Right forelimb (tissue), 1 donor: ENCODE measurements at regions not wholly inside any gene's neighbourhood (a gene's known extent, or its start where the extent isn't known, plus 50 kb on each side); places are given as distances from the start of the nearest gene placed in this dataset.

Experiments
- DNase-seq: peaks from one replicate; pipeline ENCODE4 v3.0.0-alpha.2; 2018

DNA sequence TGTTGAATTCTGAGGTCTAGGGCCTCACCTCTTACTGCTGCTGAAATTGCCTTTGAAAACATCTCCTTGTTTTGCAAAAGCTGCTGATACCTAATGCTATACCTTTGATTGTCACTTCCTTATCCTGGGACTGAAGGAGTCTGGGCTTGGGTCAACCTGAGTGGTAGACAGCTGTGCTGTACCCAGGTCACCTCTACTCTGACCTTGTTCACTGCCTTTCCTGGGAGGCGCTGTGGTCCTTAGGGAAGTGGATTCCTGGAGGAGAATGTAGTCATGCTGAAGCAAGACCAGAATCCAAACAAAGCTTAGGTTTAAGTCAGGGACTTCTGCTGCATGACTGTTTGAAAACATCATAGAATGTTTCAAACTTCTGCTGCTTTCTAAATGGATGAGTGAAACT is 191.4 kb downstream of the SNAPC1 start:
- no peak for DNase-seq

DNA sequence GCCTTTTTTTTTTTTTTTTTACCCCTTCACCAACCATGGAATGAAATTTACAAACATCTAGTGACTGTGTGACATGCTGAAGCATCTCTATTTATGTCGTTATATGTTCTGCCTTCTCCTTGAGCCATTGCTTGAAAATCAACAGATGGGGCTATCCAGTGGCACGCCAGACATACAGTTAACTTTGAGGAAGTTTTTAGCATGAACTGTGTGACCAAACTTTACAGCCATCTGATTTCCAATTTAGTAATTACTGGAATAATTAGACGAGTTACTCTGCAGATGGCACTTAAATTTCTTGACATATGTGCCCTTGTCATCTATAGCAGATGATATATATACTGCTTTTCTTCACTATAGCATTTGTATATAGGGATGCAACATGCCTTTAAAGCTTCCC is 192.1 kb downstream of the SNAPC1 start:
- DNase-seq, result no peak

GRCh38 chr14:61956517-61956916 is 194.3 kb downstream of the SNAPC1 start:
- no peak for DNase-seq

GRCh38 chr14:61959348-61959747 is 197.1 kb downstream of the SNAPC1 start:
- no peak for DNase-seq

DNA sequence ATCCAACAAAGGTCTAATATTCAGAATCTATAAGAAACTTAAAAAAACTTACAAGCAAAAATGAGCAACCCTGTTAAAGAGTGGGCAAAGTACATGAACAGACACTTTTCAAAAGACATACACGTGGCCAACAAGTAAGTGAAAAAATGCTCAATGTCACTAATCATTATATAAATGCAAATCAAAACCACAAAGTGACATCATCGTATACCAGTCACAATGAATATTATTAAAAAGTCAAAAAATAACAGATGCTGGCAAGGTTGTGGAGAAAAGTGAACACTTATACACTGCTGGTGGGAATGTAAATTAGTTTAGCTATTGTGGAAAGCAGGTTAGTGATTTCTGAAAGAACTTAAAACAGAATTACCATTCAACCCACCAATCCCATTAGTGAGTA is 199.1 kb downstream of the SNAPC1 start:
- no peak for DNase-seq

- no peak for DNase-seq
These were observed 201.7 kb downstream of the SNAPC1 start for GRCh38 chr14:61963926-61964325.

GRCh38 chr14:61965030-61965745 is 203.0 kb downstream of the SNAPC1 start:
- DNase-seq, result no peak

GRCh38 chr14:61968207-61968606 is 206.0 kb downstream of the SNAPC1 start:
- DNase-seq, result no peak

DNA sequence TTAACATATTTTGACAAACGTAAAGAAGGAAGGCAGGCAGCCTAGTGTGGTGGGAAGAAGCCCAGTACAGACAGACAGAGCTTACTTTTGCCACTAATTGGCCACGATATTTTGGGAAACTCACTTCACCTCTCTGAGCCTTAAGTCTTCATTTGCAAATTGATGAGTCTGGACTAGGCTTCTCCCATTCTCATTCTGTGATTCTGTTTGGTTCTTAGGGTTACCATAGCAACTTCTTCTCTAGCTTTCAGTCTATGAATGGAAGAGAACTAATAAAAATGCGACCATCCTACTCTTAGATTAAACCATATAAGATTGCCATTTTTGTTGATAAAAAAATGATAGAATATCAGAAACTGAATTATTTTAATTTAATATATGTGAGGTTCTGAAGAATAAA is 210.5 kb downstream of the SNAPC1 start:
- no peak for DNase-seq

DNA sequence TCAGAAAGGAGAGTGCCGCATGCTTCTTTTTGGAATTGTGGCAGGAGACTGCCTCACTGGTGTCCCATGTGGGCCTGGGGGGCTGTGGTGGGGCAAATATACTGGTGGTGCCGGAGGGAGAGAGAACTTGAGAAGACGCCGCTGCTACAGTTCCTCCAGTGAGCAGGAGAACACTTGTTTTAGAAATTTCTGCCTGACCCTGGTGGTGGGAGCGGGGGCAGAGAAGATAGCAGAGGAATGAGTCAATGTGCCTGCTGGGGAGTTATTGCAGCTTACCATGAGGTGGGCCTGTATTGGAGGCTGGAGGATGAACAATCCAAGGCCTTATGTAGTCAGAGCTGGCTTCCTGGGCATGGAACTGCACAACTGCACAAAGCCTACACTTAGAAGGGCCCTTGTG is 211.8 kb downstream of the SNAPC1 start:
- no peak for DNase-seq

- DNase-seq, result no peak
These were observed 215.0 kb downstream of the SNAPC1 start for GRCh38 chr14:61977217-61977616.

- no peak for DNase-seq
These were observed 226.0 kb downstream of the SNAPC1 start for GRCh38 chr14:61988240-61988639.

GRCh38 chr14:61992139-61992538 is 229.9 kb downstream of the SNAPC1 start:
- no peak for DNase-seq

GRCh38 chr14:61992926-61993325 is 230.7 kb downstream of the SNAPC1 start:
- DNase-seq, result no peak

GRCh38 chr14:61994589-61994988 is 232.4 kb downstream of the SNAPC1 start:
- no peak for DNase-seq

GRCh38 chr14:61996753-61997152 is 234.5 kb downstream of the SNAPC1 start:
- DNase-seq, result no peak

- no peak for DNase-seq
These were observed 234.9 kb downstream of the SNAPC1 start for GRCh38 chr14:61997161-61997560.

DNA sequence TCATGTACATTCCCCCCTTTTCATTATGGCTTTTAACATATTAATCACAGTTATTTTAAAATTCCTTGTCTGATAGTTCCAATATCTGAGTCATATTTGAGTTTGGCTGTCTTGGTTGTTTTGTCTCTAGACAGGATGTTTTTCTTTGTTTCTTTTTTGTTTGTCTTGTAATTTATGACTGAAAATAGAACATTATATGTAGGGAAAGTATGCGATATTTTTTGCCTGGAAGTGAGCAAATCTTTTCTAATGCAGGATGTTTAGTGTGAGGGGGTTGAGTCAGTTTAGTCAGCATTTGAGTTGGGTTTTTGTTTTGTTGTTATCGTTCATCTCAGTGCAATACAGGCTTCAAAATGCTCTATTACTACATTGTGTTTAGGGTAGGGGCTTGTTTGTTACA is 239.7 kb downstream of the SNAPC1 start:
- no peak for DNase-seq

- no peak for DNase-seq
These were observed 240.4 kb downstream of the SNAPC1 start for GRCh38 chr14:62002642-62003041.

- DNase-seq, result no peak
These were observed 241.5 kb downstream of the SNAPC1 start for GRCh38 chr14:62003701-62004100.

GRCh38 chr14:62006116-62006731 is 244.0 kb downstream of the SNAPC1 start:
- no peak for DNase-seq

DNA sequence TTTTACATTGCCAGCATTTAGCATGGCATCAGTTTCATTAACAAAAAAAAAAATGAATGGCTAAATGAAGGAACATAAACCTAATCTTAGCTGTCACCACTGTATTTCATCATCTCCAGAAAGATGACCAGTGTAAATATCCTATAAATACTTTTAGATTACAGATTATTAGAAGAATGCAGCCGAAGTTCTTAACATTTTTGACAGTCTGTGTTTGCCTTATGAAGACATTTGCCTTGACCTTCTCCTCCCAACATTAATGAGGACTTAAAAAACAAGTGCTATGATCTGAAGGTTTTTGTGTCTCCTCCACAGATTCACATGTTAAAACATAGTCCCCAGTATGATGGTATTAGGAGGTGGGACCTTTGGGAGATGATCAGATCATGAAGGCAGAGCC is 253.0 kb downstream of the SNAPC1 start:
- no peak for DNase-seq

DNA sequence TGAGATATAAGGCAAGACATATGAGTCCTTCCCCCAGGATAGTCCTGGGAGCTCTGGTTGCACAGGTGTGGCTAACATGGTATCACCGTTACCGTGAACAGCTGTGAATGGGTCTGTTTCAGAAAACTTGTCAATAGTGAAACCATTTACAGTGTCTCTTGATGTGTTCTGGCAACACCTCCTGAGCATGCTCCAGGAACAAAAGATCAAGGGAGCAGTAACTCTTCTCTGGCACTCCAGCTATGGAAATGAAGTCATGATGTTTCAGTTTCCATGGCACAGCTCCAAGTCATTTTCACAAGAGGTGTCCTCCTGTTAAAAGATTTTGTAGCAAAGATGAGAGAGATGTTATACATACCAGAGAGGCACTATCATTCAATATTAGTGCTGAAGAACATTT is 253.7 kb downstream of the SNAPC1 start:
- peak; percentile 57 for DNase-seq

- DNase-seq, result no peak
These were observed 255.5 kb downstream of the SNAPC1 start for GRCh38 chr14:62017651-62018230.

GRCh38 chr14:62018606-62019005 is 256.4 kb downstream of the SNAPC1 start:
- no peak for DNase-seq
